HG03571 (cell line): ENCODE measurements at regions not wholly inside any gene's neighbourhood (a gene's known extent, or its start where the extent isn't known, plus 50 kb on each side); places are given as distances from the start of the nearest gene placed in this dataset.
"Not testable (repeated sequence)": the region's sequence is repeated elsewhere in the genome, so short reads cannot be mapped to it uniquely, and the experiment has no call there.

ENCODE experiments used
- ATAC-seq: cut with Tn5 transposase; IDR thresholded peaks from one replicate; pipeline ENCODE4 v1.9.1; 2021; ENCODE audit not compliant: unreplicated experiment

- no peak for ATAC-seq
These were observed 57.9 kb downstream of the HINT1 start for GRCh38 chr5:131107128-131107527.

- no peak for ATAC-seq
These were observed 60.8 kb downstream of the HINT1 start for GRCh38 chr5:131104169-131104808.

DNA sequence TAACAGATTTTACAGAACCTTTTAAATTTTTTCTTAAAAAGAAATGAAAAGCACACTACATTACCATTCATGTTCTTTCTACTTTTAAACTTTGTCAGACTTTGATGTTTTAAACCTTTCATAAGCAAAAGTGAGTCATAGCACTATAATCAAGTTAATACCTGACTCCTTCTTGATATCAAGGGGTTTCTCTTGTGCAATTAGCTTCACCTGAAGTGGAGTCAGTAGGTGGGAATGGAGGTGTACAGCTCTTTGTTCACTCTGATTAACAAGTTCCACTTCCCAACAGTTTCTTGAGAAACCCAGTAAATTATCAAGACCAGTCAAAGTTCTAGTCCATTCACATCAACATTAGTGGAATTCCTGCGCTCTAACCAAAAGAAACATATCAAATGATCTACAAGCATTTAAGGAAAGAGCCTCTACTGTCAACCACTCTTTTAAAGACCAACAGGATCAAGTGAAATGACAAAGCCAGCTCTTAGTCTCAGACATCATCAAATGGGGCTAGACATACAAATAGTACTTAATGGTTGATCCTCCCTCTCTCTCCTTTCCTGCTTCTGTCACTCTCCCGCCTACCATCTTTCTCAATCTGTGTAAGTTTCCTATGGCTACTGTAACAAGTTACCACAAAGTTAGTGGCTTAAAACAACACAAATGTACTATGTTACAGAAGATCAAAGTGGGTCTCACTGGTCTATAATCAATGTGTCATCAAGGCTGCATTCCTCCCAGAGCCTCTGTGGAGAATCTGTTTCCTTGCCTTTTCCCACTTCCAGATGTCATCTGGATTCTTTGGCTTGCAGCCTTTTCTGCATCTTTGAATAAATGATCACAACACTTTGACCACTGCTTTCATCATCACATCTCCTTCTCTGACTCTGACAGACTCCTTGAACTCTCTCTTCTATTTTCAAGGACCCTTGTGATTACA, 68.0 kb downstream of the HINT1 start:
- no peak for ATAC-seq

GRCh38 chr5:131095561-131095960, 69.5 kb downstream of the HINT1 start:
- ATAC-seq: not testable (repeated sequence)

DNA sequence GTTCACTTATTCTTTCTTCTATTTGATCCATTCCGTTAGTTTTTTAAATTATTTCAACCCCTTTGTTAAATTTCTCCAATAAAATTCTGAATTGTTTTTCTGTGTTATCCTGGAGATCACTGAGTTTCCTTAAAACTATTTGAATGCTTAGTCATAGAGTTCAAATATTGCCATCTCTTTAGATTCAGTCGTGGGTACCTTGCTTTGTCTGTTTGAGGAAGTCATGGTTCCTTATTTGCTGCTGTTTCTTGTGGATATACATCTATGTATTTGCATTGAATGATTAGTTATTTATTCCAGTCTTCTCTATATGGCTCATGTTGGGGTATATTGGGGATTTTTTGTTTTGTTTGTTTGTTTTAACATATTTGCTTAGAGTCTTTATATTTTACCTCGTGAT, 80.6 kb downstream of the HINT1 start:
- ATAC-seq: no peak

GRCh38 chr5:131081913-131082488, 83.1 kb downstream of the HINT1 start:
- no peak for ATAC-seq

DNA sequence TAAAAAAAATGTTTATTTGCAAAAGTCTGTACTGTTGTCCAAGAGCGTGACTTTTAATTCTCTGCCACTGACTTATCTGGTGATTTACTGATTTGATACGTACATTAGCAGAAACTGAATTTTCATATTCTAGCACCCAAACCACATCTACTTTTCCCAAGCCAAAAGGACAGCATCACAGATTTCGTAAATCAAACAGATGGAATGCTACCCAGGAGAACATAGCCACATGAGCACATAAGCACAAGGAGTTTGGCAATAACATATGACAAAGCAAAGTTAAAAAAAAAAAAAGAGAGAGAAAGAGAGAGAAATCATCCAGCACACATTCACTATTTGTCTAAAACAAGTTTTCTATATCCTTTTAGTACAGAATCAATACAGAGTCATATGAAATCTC, 83.7 kb downstream of the HINT1 start:
- ATAC-seq: no peak

GRCh38 chr5:131079232-131079631, 85.8 kb downstream of the HINT1 start:
- no peak for ATAC-seq

DNA sequence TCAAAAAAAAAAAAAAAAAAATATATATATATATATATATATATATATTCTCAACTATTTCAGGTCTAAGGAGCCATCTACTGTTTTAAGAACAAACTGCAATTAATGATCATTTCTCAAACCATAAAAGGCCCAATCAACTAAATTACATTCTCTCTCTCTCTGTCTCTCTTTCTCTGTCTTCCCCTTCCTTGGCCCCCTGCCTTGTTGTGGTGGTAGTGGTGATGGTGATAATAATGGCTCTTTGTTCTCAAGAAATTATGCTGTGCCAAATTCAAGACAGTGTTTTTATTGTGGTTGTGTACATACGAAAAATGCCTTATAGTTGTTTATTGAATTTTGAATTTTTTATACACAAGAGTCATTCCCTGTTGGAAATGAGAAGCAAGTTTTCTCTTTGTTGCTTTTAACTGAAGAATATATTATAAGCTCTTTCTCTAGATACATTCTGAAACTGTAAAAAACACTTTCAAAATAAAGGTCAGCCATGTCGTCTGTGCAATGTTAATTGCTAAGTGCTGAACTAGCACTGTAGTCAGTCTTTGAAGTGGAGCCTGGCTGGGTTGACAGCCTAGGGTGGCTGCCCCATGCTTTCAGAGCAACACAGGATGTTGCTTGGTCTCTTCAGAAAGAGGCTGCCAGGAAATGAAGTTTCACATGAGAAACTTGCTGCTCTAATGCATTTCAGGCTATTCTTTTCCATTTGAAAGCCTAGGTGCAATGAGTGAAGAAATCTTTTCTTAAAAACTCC, 96.0 kb downstream of the HINT1 start:
- ATAC-seq: peak; percentile 95

GRCh38 chr5:131068076-131068475, 97.0 kb downstream of the HINT1 start:
- no peak for ATAC-seq

- no peak for ATAC-seq
These were observed 97.4 kb downstream of the HINT1 start for GRCh38 chr5:131067636-131068035.

GRCh38 chr5:131064669-131065371, 100.2 kb downstream of the HINT1 start:
- no peak for ATAC-seq

- ATAC-seq: no peak
These were observed 122.9 kb downstream of the HINT1 start for GRCh38 chr5:131042021-131042789.

DNA sequence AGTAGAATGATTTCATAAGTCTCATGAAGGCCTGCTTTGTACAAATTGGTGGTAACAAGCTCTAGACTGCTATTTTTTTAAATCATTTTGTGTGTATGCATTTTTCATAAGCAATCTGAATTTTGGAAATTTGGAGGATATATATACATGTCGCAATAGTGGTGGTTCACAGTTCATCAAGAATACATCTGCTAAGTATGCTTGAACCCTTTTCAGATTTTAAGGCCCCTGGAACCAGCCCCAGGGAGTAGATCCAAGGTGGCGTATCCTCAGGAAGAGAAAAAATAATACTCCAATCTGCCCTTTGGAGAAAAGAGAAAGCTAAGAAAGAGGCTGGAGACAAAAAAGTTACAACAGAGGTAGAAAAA, 141.6 kb downstream of the HINT1 start:
- ATAC-seq: no peak

- ATAC-seq: no peak
These were observed 142.1 kb downstream of the HINT1 start for GRCh38 chr5:131022811-131023497.

- no peak for ATAC-seq
These were observed 143.4 kb downstream of the HINT1 start for GRCh38 chr5:131021646-131022045.

- no peak for ATAC-seq
These were observed 145.3 kb downstream of the HINT1 start for GRCh38 chr5:131019601-131020315.

DNA sequence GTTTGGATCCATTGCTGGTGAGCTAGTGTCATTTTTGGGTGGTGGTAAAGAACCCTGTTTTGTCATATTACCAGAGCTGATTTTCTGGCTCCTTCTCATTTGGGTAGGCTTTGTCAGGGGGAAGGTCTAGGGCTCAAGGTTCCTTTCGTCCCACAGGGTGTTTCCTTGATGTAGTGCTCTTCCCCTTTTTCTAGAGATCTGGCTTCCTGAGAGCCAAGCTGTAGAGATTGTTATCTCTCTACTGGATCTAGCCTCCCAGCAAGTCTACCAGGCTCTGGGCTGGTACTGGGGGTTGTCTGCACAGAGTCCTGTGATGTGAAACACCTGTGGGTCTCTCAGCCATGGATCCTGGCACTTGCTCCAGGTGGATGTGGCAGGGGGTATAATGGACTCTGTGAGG, 145.9 kb downstream of the HINT1 start:
- ATAC-seq: no peak

DNA sequence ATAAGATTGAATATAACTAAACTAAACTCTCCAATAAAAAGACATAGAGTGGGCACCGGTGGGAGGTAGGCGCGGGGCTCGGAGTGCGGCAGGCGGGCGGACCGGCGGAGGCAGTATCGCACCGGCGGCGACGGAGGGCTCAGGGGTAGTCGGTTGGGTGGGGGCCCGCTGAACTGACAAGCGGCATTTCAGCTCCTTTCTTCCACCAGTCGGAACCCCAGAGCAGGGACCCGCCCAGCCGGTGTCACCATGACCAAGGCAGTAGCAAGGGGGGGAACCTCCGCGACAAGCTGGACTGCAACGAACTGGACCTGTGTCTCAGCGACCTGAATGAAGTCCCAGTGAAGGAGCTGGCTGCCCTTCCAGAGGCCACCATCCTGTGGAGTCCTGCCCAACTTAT, 156.7 kb downstream of the HINT1 start:
- ATAC-seq: no peak
